GM12878 (cell line): ENCODE measurements at regions not wholly inside any gene's neighbourhood (a gene's known extent, or its start where the extent isn't known, plus 50 kb on each side); places are given as distances from the start of the nearest gene placed in this dataset.

ENCODE experiments used
- ATAC-seq: fragments of 200-7000 bp; cut with Tn5 transposase; 3 replicates; pipeline ENCODE4 v1.9.1; 2020; ENCODE audit warnings: mild to moderate bottlenecking, moderate library complexity
- BruUV-seq: library from RNA; stranded (reverse); fragments of 400-500 nt; replicated peaks from 2 replicates; lab custom pipeline; 2021; lab: Mats Ljungman, UMichigan
- CTCF ChIA-PET: fragments of 300-600 bp; sonication (Branson Sonifier 250); formaldehyde crosslinking; extraction: SDS; loops from one replicate; lab custom pipeline; 2021; ENCODE audit warnings: inconsistent platforms; lab: Yijun Ruan, JAX
- POLR2A ChIA-PET: fragments of 350-600 bp; formaldehyde crosslinking; extraction: SDS; loops from one replicate; lab custom pipeline; 2021; ENCODE audit warnings: inconsistent platforms; lab: Charles Lee
- RAD21 ChIA-PET: fragments of 300-600 bp; sonication (Branson Sonifier 250); formaldehyde crosslinking; loops from one replicate; lab custom pipeline; 2023; ENCODE audit warnings: antibody characterized with exemption; ENCODE audit not compliant: unreplicated experiment; lab: Charles Lee
- SMC1A ChIA-PET: fragments of 300-600 bp; sonication (Branson Sonifier 250); formaldehyde crosslinking; loops from one replicate; lab custom pipeline; 2023; ENCODE audit not compliant: unreplicated experiment, uncharacterized antibody; lab: Charles Lee
- DNase-seq: peaks from one replicate; pipeline ENCODE4 v3.0.0-alpha.2; 2011; ENCODE audit warnings: low read depth, low spot score
- FAIRE-seq: peaks from 3 replicates; lab custom pipeline; 2011; peaks lifted over from hg19 to GRCh38; lab: Jason Lieb, UNC
- H2AFZ ChIP-seq: 2 replicates; pipeline ENCODE4 v1.6.0; 2011; ENCODE audit warnings: low read depth, low read length, control low read depth; ENCODE audit not compliant: control insufficient read depth
- H3K27ac ChIP-seq: 2 replicates; pipeline ENCODE4 v1.5.1; 2011; ENCODE audit warnings: control low read depth; ENCODE audit not compliant: control insufficient read depth, insufficient read depth
- H3K27me3 ChIP-seq, 2 experiments: replicated peaks in 1 of 2; 2 replicates each; pipeline versions ENCODE4 v1.6.0 to v1.6.1; 2011; ENCODE audit warnings: low read length in 1 of 2; ENCODE audit not compliant: control insufficient read depth in 2 of 2, insufficient read depth in 2 of 2
- H3K36me3 ChIP-seq, 2 experiments: 2 replicates each; pipeline ENCODE4 v1.5.1; 2011; ENCODE audit warnings: low read length in 1 of 2; ENCODE audit not compliant: control insufficient read depth in 2 of 2, insufficient read depth in 2 of 2
- H3K4me1 ChIP-seq: 2 replicates; pipeline ENCODE4 v1.6.1; 2011; ENCODE audit warnings: mild to moderate bottlenecking, low read length, moderate library complexity, mixed read lengths; ENCODE audit not compliant: control insufficient read depth, insufficient read depth
- H3K4me2 ChIP-seq: 2 replicates; pipeline ENCODE4 v1.6.0; 2011; ENCODE audit warnings: control low read depth; ENCODE audit not compliant: control insufficient read depth, insufficient read depth
- H3K4me3 ChIP-seq: fragments of 200-600 bp; sonication (generic); 2 replicates; pipeline ENCODE4 v1.5.1; 2016
- H3K79me2 ChIP-seq: 2 replicates; pipeline ENCODE4 v1.6.0; 2011; ENCODE audit warnings: low read length; ENCODE audit not compliant: control insufficient read depth, insufficient read depth
- H3K9ac ChIP-seq: 2 replicates; pipeline ENCODE4 v1.8.0; 2011; ENCODE audit warnings: low read length, control low read depth, mixed read lengths; ENCODE audit not compliant: control insufficient read depth, insufficient read depth
- H3K9me3 ChIP-seq: replicated peaks from 3 replicates; pipeline ENCODE4 v1.5.1; 2011; ENCODE audit warnings: mild to moderate bottlenecking, low read length; ENCODE audit not compliant: control insufficient read depth, insufficient read depth
- H4K20me1 ChIP-seq: 2 replicates; pipeline ENCODE4 v1.6.0; 2011; ENCODE audit not compliant: control insufficient read depth, insufficient read depth
- ATF2 ChIP-seq: IDR thresholded peaks from 2 replicates; pipeline ENCODE4 v1.6.1; 2012; ENCODE audit warnings: low read length, inconsistent platforms
- CBFB ChIP-seq: IDR thresholded peaks from 2 replicates; pipeline ENCODE4 v1.6.1; 2016; ENCODE audit warnings: antibody characterized with exemption, low read depth
- ETV6 ChIP-seq, 2 experiments: fragments of 450-650 bp in 1 of 2; IDR thresholded peaks in 1 of 2; conservative IDR thresholded peaks in 1 of 2; 2 replicates each; pipeline ENCODE4 v1.6.1; 2014; ENCODE audit warnings: antibody characterized with exemption in 1 of 2, borderline replicate concordance in 1 of 2, low read depth in 1 of 2, mild to moderate bottlenecking in 1 of 2, moderate library complexity in 1 of 2
- HDAC2 ChIP-seq: fragments of 200-600 bp; sonication (generic); IDR thresholded peaks from 2 replicates; pipeline ENCODE4 v1.6.1; 2017
- IRF5 ChIP-seq: fragments of 450-650 bp; IDR thresholded peaks from 2 replicates; pipeline ENCODE4 v1.6.1; 2017; ENCODE audit warnings: borderline replicate concordance
- JUNB ChIP-seq: IDR thresholded peaks from 2 replicates; pipeline ENCODE4 v1.6.1; 2016; ENCODE audit warnings: antibody characterized with exemption, mild to moderate bottlenecking
- MEF2B ChIP-seq: fragments of 450-650 bp; IDR thresholded peaks from 2 replicates; pipeline ENCODE4 v1.6.1; 2018; ENCODE audit warnings: mild to moderate bottlenecking, moderate library complexity; ENCODE audit not compliant: partially characterized antibody, poor library complexity, severe bottlenecking
- MLLT1 ChIP-seq: fragments of 450-650 bp; IDR thresholded peaks from 2 replicates; pipeline ENCODE4 v1.6.1; 2016; ENCODE audit warnings: mild to moderate bottlenecking
- NFIC ChIP-seq: IDR thresholded peaks from 2 replicates; pipeline ENCODE4 v1.6.1; 2012; ENCODE audit warnings: low read depth, mild to moderate bottlenecking, inconsistent platforms, low read length, moderate library complexity
- RELB ChIP-seq: fragments of 450-650 bp; IDR thresholded peaks from 2 replicates; pipeline ENCODE4 v1.6.1; 2017; ENCODE audit warnings: low read depth, mild to moderate bottlenecking, moderate library complexity
- SIN3A ChIP-seq: IDR thresholded peaks from 2 replicates; pipeline ENCODE4 v1.6.1; 2012; ENCODE audit warnings: low read depth, low read length, improper control_type of control experiment
- SP1 ChIP-seq: IDR thresholded peaks from one replicate; pipeline ENCODE4 v1.6.1; 2011; ENCODE audit warnings: low read depth, low read length
- SREBF1 ChIP-seq: IDR thresholded peaks from 2 replicates; pipeline ENCODE4 v1.6.1; 2012; ENCODE audit warnings: mild to moderate bottlenecking, low read length
- STAT1 ChIP-seq: fragments of 450-650 bp; conservative IDR thresholded peaks from 2 replicates; pipeline ENCODE4 v1.6.1; 2014; ENCODE audit warnings: antibody characterized with exemption, mild to moderate bottlenecking
- STAT3 ChIP-seq: IDR thresholded peaks from 2 replicates; pipeline ENCODE4 v1.6.1; 2011; ENCODE audit warnings: low read depth, low read length, improper control_type of control experiment
- SUZ12 ChIP-seq: fragments of 200-600 bp; sonication (generic); IDR thresholded peaks from one replicate; pipeline ENCODE4 v1.6.1; 2018; ENCODE audit warnings: antibody characterized with exemption, mild to moderate bottlenecking; ENCODE audit not compliant: unreplicated experiment
- ZBED1 ChIP-seq: IDR thresholded peaks from 2 replicates; pipeline ENCODE4 v1.6.1; 2016; ENCODE audit warnings: borderline replicate concordance
- whole genome bisulfite sequencing: methylation state at CpG from one replicate; pipeline ENCODE4 v1.1.6; 2016; ENCODE audit warnings: low lambda C conversion rate; ENCODE audit not compliant: insufficient replicate concordance, insufficient coverage; ENCODE audit errors: missing lambda C conversion rate; 5-methylcytosine and 5-hydroxymethylcytosine counted together
- in situ Hi-C: fragments of 300-500 bp; cut with MboI; formaldehyde crosslinking; loops from 9 replicates; pipeline ENCODE4 v1.14.3; 2018; ENCODE audit warnings: mixed read lengths
- intact Hi-C: fragments of 100-400 bp; cut with micrococcal nuclease; formaldehyde crosslinking; loops from one replicate; pipeline ENCODE4 v1.14.2; 2022; ENCODE audit not compliant: unreplicated experiment

GRCh38 chr6:84606860-84607259 lies 157.5 kb downstream of the TBX18 start:
- no peaks in the 10 kb centered on the region for H3K36me3 ChIP-seq
- H3K4me1 ChIP-seq, result no peaks in the 10 kb centered on the region
- no peak overlapping the region for H3K27ac ChIP-seq
- H3K27me3 ChIP-seq, result no peaks in the 10 kb centered on the region
- no TSS peak for BruUV-seq
- WGBS, result 7% methylated on average over 2 of the region's 2 CpGs
- ChIA-PET CTCF (no interaction called here), RAD21 (no interaction called here), SMC1A (no interaction called here), POLR2A (no interaction called here)
- FAIRE-seq, result no peak
- H3K9ac ChIP-seq, result no peak overlapping the region
- H3K79me2 ChIP-seq, result no peaks in the 10 kb centered on the region
- no peaks in the 10 kb centered on the region for H3K9me3 ChIP-seq
- ATAC-seq, result no peak
- no peak overlapping the region for H2AFZ ChIP-seq
- in situ Hi-C loops (no loop called here), intact Hi-C loops (no loop called here)
- no peak overlapping the region for H3K4me3 ChIP-seq
- no peaks in the 10 kb centered on the region for H4K20me1 ChIP-seq
- DNase-seq, result no peak
- H3K4me2 ChIP-seq, result no peak overlapping the region
- no peak for TF ChIP-seq MLLT1
- no peak for TF ChIP-seq ZBED1
- no peak for TF ChIP-seq NFIC
- TF ChIP-seq SIN3A, result no peak
- TF ChIP-seq STAT1, result no peak
- TF ChIP-seq RELB, result no peak
- TF ChIP-seq CBFB, result no peak
- no peak for TF ChIP-seq SUZ12
- TF ChIP-seq MEF2B, result no peak
- no peak for TF ChIP-seq ATF2
- no peak for TF ChIP-seq ETV6 (conservative IDR thresholded peaks at IDR 0.05 in 1 of 2, IDR thresholded peaks at IDR 0.05 in 1 of 2; ENCODE audit: borderline replicate concordance in 1 of 2, low read depth in 1 of 2)
- TF ChIP-seq HDAC2, result no peak
- TF ChIP-seq STAT3, result no peak
- TF ChIP-seq SREBF1, result no peak
- no peak for TF ChIP-seq JUNB
- no peak for TF ChIP-seq SP1
- no peak for TF ChIP-seq IRF5
